Smooth muscle cell (in vitro differentiated cells): ENCODE measurements at regions not wholly inside any gene's neighbourhood (a gene's known extent, or its start where the extent isn't known, plus 50 kb on each side); places are given as distances from the start of the nearest gene placed in this dataset.

Experiments
- DNase-seq: peaks from one replicate; lab custom pipeline; 2025; ENCODE audit not compliant: unreplicated experiment; lab: John Stamatoyannopoulos, UW
- H2AFZ ChIP-seq: fragments of 200-600 bp; sonication (generic); 2 replicates; pipeline ENCODE4 v1.6.0; 2016; ENCODE audit warnings: antibody characterized with exemption, low read depth, mild to moderate bottlenecking
- H3F3A ChIP-seq: fragments of 200-600 bp; sonication (generic); 2 replicates; pipeline ENCODE4 v1.6.0; 2017; ENCODE audit warnings: antibody characterized with exemption, low read depth
- H3K27ac ChIP-seq: fragments of 200-600 bp; sonication (generic); 2 replicates; pipeline ENCODE4 v1.5.1; 2016; ENCODE audit warnings: low read depth, mild to moderate bottlenecking
- H3K27me3 ChIP-seq: fragments of 200-600 bp; sonication (generic); 2 replicates; pipeline ENCODE4 v1.6.1; 2016; ENCODE audit warnings: low read depth, mild to moderate bottlenecking
- H3K36me3 ChIP-seq: fragments of 200-600 bp; sonication (generic); 2 replicates; pipeline ENCODE4 v1.5.1; 2016; ENCODE audit warnings: low read depth
- H3K4me1 ChIP-seq: fragments of 200-600 bp; sonication (generic); 2 replicates; pipeline ENCODE4 v1.5.1; 2016; ENCODE audit warnings: low read depth
- H3K4me2 ChIP-seq: fragments of 200-600 bp; sonication (generic); 2 replicates; pipeline ENCODE4 v1.6.0; 2016; ENCODE audit warnings: mild to moderate bottlenecking
- H3K4me3 ChIP-seq: fragments of 200-600 bp; sonication (generic); 2 replicates; pipeline ENCODE4 v1.5.1; 2016; ENCODE audit warnings: mild to moderate bottlenecking
- H3K79me2 ChIP-seq: fragments of 200-600 bp; sonication (generic); 2 replicates; pipeline ENCODE4 v1.6.0; 2016; ENCODE audit warnings: low read depth, mild to moderate bottlenecking
- H3K9ac ChIP-seq: fragments of 200-600 bp; sonication (generic); 2 replicates; pipeline ENCODE4 v1.6.0; 2016; ENCODE audit warnings: low read depth
- H3K9me3 ChIP-seq: fragments of 200-600 bp; sonication (generic); replicated peaks from 2 replicates; pipeline ENCODE4 v1.5.1; 2016; ENCODE audit warnings: low read depth
- H4K20me1 ChIP-seq: fragments of 200-600 bp; sonication (generic); 2 replicates; pipeline ENCODE4 v1.6.0; 2016; ENCODE audit warnings: low read depth
- WGBS: methylation state at CpG from one replicate; pipeline ENCODE4 v1.1.7; 2016; ENCODE audit warnings: low lambda C conversion rate; 5-methylcytosine and 5-hydroxymethylcytosine counted together
- TF ChIP-seq, protein P1 (sequence below): fragments of 200-600 bp; sonication (generic); IDR thresholded peaks from 2 replicates; pipeline ENCODE4 v1.5.1; 2017; ENCODE audit warnings: borderline replicate concordance, mild to moderate bottlenecking, antibody characterized with exemption; ENCODE audit not compliant: insufficient read depth, poor library complexity, severe bottlenecking

DNA sequence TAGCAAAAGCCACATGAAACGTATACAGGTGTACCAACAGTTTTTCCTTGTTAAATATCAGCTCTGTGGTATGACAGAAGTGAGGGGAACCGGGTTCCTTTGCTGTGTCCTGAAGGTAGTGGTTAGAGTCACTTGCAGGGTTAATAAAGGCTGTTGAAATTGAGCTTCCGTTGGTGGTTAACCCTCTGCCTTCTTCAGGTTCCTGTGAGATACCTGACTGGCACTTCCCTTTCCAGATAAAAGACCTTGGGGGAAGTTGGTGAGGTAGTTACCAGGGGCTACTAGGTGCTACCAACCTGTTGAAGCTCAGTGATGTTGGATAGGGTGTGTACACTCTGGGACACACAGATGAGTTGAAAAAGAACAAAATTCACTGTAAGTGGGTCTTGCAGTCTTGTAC lies 384.1 kb downstream of the GATA3 start:
- no peak for DNase-seq
- TF ChIP-seq, protein P1, sequence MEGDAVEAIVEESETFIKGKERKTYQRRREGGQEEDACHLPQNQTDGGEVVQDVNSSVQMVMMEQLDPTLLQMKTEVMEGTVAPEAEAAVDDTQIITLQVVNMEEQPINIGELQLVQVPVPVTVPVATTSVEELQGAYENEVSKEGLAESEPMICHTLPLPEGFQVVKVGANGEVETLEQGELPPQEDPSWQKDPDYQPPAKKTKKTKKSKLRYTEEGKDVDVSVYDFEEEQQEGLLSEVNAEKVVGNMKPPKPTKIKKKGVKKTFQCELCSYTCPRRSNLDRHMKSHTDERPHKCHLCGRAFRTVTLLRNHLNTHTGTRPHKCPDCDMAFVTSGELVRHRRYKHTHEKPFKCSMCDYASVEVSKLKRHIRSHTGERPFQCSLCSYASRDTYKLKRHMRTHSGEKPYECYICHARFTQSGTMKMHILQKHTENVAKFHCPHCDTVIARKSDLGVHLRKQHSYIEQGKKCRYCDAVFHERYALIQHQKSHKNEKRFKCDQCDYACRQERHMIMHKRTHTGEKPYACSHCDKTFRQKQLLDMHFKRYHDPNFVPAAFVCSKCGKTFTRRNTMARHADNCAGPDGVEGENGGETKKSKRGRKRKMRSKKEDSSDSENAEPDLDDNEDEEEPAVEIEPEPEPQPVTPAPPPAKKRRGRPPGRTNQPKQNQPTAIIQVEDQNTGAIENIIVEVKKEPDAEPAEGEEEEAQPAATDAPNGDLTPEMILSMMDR = no peak
- Histone ChIP-seq H3K27me3 (peaks cover 29% of the 10 kb centered on the region), H3K9me3 (no peaks in the 10 kb centered on the region), H3K9ac (no peak overlapping the region), H2AFZ (no peak overlapping the region), H3K4me1 (no peaks in the 10 kb centered on the region), H3K36me3 (no peaks in the 10 kb centered on the region), H3K79me2 (no peaks in the 10 kb centered on the region), H4K20me1 (no peaks in the 10 kb centered on the region), H3F3A (no peaks in the 10 kb centered on the region), H3K4me3 (no peak overlapping the region), H3K4me2 (no peak overlapping the region), H3K27ac (no peak overlapping the region)
- 77% methylated on average over 3 of the region's 3 CpGs for WGBS

DNA sequence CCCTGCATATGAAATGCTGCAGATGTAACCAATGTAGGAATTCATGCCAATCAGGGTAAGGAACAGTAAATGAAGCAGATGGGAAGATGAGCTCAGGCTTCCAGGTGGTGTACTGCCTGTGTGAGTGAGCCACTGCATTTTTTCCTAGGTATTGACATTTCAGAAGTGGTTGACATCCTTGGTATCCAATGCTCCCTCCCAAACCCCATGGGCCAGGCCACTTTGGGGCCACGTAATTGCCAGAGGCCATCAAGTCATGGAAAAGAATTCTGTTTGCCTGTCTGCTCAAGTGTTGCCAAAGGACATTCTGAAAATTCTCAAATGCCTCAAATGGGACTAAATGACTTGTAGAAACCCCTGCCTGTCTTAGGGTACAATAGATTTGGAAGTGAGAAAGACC lies 384.6 kb downstream of the GATA3 start:
- no peak for DNase-seq
- TF ChIP-seq, protein P1 = no peak
- no peaks in the 10 kb centered on the region for H4K20me1 ChIP-seq
- H2AFZ ChIP-seq = no peak overlapping the region
- whole genome bisulfite sequencing = 36% methylated on average over 1 of the region's 1 CpG
- H3K79me2 ChIP-seq = no peaks in the 10 kb centered on the region
- H3K4me1 ChIP-seq = no peaks in the 10 kb centered on the region
- no peaks in the 10 kb centered on the region for H3K36me3 ChIP-seq
- no peaks in the 10 kb centered on the region for H3K9me3 ChIP-seq
- no peak overlapping the region for H3K9ac ChIP-seq
- H3K4me3 ChIP-seq = no peak overlapping the region
- H3K4me2 ChIP-seq = no peak overlapping the region
- H3K27me3 ChIP-seq = peaks cover 33% of the 10 kb centered on the region
- H3K27ac ChIP-seq = no peak overlapping the region
- no peaks in the 10 kb centered on the region for H3F3A ChIP-seq

DNA sequence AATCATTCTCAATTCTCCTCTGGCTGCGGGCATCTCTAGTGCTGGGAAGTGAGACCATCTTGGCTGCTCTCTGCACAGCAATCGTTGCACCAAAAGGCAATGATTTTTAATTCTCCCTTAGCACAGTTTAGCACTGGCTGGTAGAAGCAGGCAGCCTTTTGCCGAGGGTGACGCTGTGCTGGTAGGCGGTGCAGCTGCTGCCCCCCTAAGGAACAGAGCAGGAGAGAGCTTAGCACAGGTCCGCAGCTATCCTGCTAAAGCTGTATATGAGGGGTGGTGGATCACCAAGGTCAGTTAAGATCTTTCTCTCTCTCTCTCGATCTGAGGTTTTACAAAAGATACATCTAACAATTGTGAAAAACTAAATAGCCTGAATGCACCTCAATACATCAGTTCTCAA lies 390.1 kb downstream of the GATA3 start:
- DNase-seq = no peak

DNA sequence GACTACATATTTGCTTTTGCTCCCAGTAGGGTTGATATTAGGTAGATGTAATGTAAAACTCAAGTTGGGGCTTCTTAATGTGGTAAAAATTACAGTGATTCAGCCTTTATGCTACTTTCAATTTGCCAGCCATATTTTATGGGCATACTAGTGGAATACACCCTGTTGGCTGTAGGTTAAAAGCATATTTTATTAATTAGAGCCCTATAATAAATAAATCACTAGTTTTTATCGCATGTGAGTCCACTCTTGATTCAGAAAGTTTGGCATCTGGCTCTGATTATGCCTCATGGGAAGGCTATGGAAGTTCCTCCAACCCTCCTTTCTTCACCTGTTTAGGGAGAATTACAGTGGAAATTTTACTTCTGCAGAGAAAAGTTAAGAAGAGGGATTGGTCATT lies 390.9 kb downstream of the GATA3 start:
- Histone ChIP-seq H3K9me3 (no peaks in the 10 kb centered on the region), H3K36me3 (no peaks in the 10 kb centered on the region), H3K27ac (no peak overlapping the region), H3F3A (no peaks in the 10 kb centered on the region), H3K9ac (no peak overlapping the region), H3K4me1 (no peaks in the 10 kb centered on the region), H3K79me2 (no peaks in the 10 kb centered on the region), H4K20me1 (no peaks in the 10 kb centered on the region), H2AFZ (no peak overlapping the region), H3K4me3 (no peak overlapping the region), H3K4me2 (no peak overlapping the region), H3K27me3 (peaks cover 50% of the 10 kb centered on the region)
- WGBS = 100% methylated on average over 1 of the region's 1 CpG
- no peak for DNase-seq
- TF ChIP-seq, protein P1 = no peak

More for the DNA sequence above, 390.1 kb downstream of the GATA3 start:
- H3K36me3 ChIP-seq = no peaks in the 10 kb centered on the region
- H3K9ac ChIP-seq = no peak overlapping the region
- no peaks in the 10 kb centered on the region for H3K79me2 ChIP-seq
- H3K27ac ChIP-seq = no peak overlapping the region
- no peaks in the 10 kb centered on the region for H3K4me1 ChIP-seq
- no peak overlapping the region for H3K4me2 ChIP-seq
- H4K20me1 ChIP-seq = no peaks in the 10 kb centered on the region
- WGBS = 25% methylated on average over 7 of the region's 7 CpGs
- H3K9me3 ChIP-seq = no peaks in the 10 kb centered on the region
- TF ChIP-seq, protein P1 = no peak
- H3K4me3 ChIP-seq = no peak overlapping the region
- H3F3A ChIP-seq = no peaks in the 10 kb centered on the region
- H2AFZ ChIP-seq = no peak overlapping the region
- peaks cover 54% of the 10 kb centered on the region for H3K27me3 ChIP-seq
